ENCODE measurements at regions not wholly inside any gene's neighbourhood (a gene's known extent, or its start where the extent isn't known, plus 50 kb on each side); places are given as distances from the start of the nearest gene placed in this dataset.

GRCh38 chrX:93332329-93332728, 341.0 kb downstream of the NAP1L3 start:
- Histone ChIP-seq H3K27me3 (no peaks in the 10 kb centered on the region), H3K9me3 (no peaks in the 10 kb centered on the region), H3K4me3 (ENCODE audit: low read depth, low read length) (no peak overlapping the region), H3K4me1 (no peaks in the 10 kb centered on the region), H3K36me3 (no peaks in the 10 kb centered on the region)
- no peak for DNase-seq
- no peak for TF ChIP-seq CTCF (IDR thresholded peaks at IDR 0.05; ENCODE audit: low read depth, low read length)

- no peak for TF ChIP-seq CTCF (IDR thresholded peaks at IDR 0.05; ENCODE audit: low read depth, low read length)
- Histone ChIP-seq H3K36me3 (no peaks in the 10 kb centered on the region), H3K4me1 (no peaks in the 10 kb centered on the region), H3K9me3 (no peaks in the 10 kb centered on the region), H3K27me3 (no peaks in the 10 kb centered on the region), H3K4me3 (ENCODE audit: low read depth, low read length) (no peak overlapping the region)
- DNase-seq: no peak
Measured at GRCh38 chrX:93322110-93322509, 351.3 kb downstream of the NAP1L3 start.

GRCh38 chrX:93319609-93320008, 353.8 kb downstream of the NAP1L3 start:
- TF ChIP-seq CTCF (IDR thresholded peaks at IDR 0.05; ENCODE audit: low read depth, low read length): no peak

More at GRCh38 chrX:93319609-93320008, 353.8 kb downstream of the NAP1L3 start:
- H3K27me3 ChIP-seq: no peaks in the 10 kb centered on the region
- no peak for DNase-seq
- H3K36me3 ChIP-seq: no peaks in the 10 kb centered on the region
- no peak overlapping the region for H3K4me3 ChIP-seq (ENCODE audit: low read depth, low read length)
- H3K4me1 ChIP-seq: no peaks in the 10 kb centered on the region
- no peaks in the 10 kb centered on the region for H3K9me3 ChIP-seq
